NCI-H446 (cell line): ENCODE measurements at regions not wholly inside any gene's neighbourhood (a gene's known extent, or its start where the extent isn't known, plus 50 kb on each side); places are given as distances from the start of the nearest gene placed in this dataset.
A peak's percentile ranks its signal among the peaks of the same experiment; 100 is the strongest.
"Not testable (repeated sequence)": the region's sequence is repeated elsewhere in the genome, so short reads cannot be mapped to it uniquely, and the experiment has no call there.

ENCODE experiments used
- DNase-seq, 2 experiments: peaks; one replicate each; lab custom pipeline; 2025; lab: John Stamatoyannopoulos, UW

DNA sequence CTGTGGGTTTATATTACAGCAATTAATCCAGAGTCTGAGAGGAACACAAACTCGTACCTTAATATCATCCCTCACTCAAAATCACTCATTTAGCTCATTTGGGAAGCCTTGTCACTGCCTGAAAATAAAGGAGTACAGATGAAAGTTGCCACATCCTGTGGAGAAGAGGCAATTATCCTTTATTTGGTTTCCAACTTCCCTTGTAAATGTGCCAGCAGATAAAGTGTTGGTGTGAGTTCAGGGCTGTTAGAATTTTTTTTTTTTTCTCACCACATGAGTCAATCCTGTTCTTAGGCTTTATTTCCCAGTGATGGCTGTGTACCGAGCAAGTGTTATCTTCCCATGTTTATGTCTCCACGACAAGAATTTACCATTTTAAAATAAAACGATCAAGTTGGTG lies 99.0 kb upstream of the SMIM30 start:
- DNase-seq, result peak; percentile 2 to 37

GRCh38 chr7:113216038-113216437 lies 97.7 kb upstream of the SMIM30 start:
- DNase-seq, result no peak

- no peak for DNase-seq
These were observed 91.3 kb upstream of the SMIM30 start for GRCh38 chr7:113209449-113210203.

- no peak for DNase-seq
These were observed 89.6 kb upstream of the SMIM30 start for GRCh38 chr7:113207931-113208330.

- DNase-seq, result no peak
These were observed 89.1 kb upstream of the SMIM30 start for GRCh38 chr7:113207441-113207840.

DNA sequence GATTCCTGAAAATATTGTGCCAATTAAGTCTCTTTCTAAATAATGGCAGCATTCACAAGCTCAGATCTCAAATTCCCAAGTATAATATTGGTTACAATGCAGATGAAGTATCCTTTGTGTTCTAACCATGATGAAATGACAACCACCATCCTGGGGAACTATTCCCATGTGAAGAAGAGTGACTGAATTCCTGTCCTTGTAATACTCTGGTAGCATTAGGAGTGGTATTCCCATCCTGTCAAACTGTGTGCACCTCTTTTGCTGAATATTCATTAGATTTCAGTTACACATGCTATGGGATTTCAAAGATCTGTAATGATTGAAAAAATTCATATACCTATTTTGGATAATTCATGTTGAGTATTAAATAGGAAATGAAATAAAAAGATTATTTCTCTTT lies 86.1 kb upstream of the SMIM30 start:
- no peak for DNase-seq

DNA sequence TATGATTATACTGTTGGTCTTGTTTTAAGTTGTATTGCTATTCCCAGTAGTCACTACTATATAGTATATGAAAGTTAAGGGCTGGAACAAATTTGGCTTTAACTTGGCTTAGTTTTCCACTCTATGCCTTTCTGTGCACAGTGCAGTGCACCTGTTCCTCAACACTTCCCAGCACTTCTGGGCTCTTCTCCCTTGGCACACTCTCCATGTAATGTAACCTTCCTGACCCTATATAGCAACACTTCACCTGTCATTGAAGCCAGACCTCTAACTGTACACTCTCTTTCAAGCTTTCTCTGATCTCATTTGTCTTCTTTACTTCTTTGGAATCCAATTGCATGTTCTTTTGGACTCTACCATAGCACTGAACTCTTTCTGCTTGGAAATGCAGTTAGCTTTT lies 83.9 kb upstream of the SMIM30 start:
- DNase-seq, result no peak

- DNase-seq, result no peak
These were observed 81.9 kb upstream of the SMIM30 start for GRCh38 chr7:113200281-113200680.

DNA sequence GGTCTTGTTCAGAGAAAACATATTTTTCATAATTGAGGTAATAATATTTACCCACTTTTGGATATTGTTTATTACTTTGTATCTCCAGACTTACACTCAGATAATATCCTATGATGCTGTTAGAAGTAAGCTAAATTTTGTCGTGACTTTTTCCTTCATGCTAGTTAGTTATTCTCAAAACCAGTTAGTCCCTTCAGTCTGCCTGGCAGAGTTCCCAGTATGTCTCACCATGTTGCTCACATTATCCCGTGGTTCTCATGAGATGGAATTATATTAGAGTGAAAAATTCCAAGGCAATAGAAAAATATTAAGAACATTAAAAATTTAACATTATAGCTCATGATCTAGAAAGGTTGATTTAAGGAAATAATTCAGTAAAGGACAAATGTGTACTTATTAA lies 81.5 kb upstream of the SMIM30 start:
- peak in 1 of 2 experiments; percentile 35 for DNase-seq

DNA sequence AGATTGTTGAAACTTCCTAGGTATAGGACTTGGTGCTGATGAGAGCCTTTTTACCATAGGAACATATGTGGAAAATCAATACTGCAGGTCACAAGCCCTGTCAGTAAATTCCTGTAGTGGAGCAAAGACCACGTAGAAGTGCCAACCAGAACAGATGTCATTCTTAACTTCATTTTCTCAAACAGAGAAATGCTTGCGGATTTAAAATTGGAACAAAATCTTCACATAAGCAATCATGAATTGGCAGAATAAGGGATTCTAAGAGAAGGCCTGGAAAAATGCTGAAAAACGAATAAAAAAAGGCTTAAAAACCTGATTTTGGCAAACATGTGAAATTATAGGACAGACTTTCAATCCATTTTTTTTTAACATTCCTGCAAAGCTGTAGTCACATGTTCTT lies 80.8 kb upstream of the SMIM30 start:
- DNase-seq, result peak; percentile 31 to 74

DNA sequence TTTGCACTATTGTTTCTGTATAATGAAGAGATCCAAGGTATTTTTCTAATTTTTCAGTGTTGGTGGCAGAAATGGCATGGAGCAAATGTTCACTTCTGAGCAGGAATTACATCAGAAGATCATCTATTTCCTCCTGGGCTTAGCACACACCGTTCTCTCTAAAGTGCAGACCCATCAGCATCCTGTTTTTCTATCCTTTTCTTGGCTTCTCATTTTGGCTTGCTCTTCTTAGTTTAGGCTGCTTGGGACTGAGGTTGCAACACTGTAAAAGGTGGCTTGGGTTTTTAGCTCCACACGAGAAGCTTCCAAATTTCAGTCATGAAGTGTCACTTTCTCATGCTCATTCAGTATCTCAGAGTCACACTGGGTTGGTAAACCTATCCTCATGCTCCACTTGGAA lies 79.9 kb upstream of the SMIM30 start:
- no peak for DNase-seq

GRCh38 chr7:113197274-113197673 lies 78.9 kb upstream of the SMIM30 start:
- DNase-seq, result no peak

GRCh38 chr7:113188396-113188795 lies 70.0 kb upstream of the SMIM30 start:
- DNase-seq, result no peak

- no peak for DNase-seq
These were observed 61.0 kb upstream of the SMIM30 start for GRCh38 chr7:113179313-113179712.

DNA sequence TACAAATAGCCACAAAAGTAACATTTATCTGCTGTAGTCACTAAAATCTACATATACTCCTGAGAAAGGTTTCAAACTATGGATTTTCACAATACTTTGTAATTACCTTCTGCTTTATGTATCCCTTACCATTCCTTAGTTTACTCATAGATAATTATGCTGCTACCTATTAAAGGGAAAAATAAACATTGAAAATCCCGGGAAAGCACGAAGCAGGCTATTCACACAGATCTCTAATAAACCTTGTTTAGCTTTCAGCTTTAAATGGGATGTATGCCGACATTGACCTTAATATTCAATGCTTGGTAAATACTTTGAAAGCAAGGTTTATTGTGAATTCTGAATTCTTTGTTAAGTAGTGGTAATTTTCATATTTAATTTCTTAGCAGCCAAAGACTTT lies 58.5 kb upstream of the SMIM30 start:
- DNase-seq, result no peak

DNA sequence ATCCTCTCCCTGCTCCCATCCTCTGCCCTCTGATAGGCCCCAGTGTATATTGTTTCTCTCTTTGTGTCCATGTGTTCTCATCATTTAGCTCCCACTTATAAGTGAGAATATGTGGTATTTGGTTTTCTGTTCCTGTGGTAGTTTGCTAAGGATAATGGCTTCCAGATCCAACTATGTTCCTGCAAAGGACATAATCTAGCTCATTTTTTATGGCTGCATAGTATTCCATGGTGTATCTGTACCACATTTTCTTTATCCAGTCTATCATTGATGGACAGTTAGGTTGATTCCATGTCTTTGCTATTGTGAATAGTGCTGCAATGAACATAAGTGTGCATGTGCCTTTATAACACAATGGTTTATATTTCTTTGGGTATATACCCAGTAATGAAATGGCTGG lies 57.8 kb upstream of the SMIM30 start:
- DNase-seq, result not testable (repeated sequence)

DNA sequence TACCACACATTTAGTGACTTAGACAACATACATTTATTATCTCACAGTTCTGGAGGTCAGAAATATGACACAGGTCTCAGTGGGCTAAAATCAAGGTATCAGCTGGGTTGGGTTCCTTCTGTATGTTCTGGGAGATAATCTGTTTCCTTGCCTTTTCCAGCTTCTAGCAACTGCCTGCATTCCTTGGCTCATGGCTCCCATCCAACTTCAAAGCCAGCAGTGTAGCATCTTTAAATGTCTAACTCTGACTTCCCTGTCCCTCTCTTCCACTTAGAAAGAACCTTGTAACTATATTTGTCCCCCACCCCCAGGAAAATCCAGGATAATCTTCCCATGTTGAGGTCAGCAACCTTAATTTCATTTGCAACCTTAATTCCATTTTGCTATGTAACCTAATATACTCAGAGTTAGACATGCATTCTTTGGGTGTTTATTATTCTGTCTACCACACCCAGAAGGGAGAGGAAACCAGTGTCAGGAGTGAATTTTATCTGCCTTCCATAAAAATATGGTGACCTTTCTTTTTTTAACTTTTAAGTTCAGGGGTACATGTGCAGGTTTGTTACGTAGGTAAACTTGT lies 57.3 kb upstream of the SMIM30 start:
- no peak for DNase-seq

DNA sequence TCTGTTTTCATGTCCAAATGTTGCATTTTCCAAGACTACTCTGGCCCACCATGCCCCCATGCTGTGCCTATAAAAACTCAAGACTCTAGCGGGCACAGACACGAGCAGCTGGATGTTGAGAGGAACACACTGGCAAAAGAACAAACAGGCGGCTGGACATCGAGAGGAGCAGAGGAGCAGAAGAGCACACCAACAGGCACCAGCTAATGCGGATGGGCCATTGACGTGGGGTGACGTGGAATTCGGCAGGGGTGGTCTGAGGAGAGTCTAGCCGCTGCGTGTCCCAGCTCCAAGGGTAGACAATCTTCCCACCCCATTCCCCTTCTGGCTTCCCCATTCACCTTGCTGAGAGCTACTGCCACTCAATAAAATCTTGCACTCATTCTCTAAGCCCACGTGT lies 54.4 kb upstream of the SMIM30 start:
- DNase-seq, result no peak

DNA sequence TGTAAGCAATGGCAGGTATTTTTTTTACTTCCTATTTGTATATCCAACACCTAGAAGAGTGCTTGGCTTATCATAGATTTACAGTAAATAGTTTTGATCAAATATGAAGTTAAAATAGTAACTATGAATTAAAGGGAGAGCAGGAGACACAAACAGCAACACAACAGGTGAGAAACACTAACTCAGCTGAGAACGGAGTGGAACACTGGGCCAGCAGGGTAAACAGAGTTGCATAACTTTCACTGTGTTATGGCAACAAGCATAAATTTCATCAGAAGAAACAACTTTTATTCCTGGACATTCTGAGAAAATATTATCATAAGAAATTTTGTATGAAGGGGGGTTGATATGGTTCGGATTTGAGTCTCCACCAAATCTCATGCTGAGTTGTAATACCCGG lies 52.2 kb upstream of the SMIM30 start:
- no peak for DNase-seq
